Stimulated activated CD8-positive, alpha-beta memory T cell treated with anti-CD3 and anti-CD28 coated beads, Interleukin-12 subunit alpha, Interleukin-12 subunit beta, amount 100 ng/mL, for 4 hours (primary cell): ENCODE measurements at regions not wholly inside any gene's neighbourhood (a gene's known extent, or its start where the extent isn't known, plus 50 kb on each side); places are given as distances from the start of the nearest gene placed in this dataset.
"Not testable (repeated sequence)": the region's sequence is repeated elsewhere in the genome, so short reads cannot be mapped to it uniquely, and the experiment has no call there.

Experiments used
- DNase-seq: peaks from one replicate; pipeline ENCODE4 v3.0.0-alpha.2; 2020; ENCODE audit warnings: low read depth

DNA sequence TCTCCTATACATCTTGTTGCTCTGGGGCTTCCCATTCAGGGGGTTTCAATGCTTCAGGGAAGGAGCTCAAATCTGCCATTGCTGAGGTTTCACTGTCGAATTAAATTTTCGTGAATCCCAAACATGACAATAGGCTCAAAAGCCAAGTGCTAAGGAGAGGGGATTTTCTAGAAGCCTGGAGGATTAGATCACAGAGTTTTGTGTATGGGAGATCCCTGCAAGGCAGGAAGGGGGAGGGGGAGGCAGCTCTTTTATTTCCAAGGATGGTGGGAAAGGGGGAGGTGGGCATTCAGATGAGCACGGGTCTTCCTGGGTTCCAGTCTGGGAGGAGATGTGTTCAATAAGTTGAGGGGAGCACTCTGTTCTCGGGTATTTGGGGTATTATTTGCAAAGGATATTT, 69.9 kb upstream of the DLG1 start:
- DNase-seq = no peak

DNA sequence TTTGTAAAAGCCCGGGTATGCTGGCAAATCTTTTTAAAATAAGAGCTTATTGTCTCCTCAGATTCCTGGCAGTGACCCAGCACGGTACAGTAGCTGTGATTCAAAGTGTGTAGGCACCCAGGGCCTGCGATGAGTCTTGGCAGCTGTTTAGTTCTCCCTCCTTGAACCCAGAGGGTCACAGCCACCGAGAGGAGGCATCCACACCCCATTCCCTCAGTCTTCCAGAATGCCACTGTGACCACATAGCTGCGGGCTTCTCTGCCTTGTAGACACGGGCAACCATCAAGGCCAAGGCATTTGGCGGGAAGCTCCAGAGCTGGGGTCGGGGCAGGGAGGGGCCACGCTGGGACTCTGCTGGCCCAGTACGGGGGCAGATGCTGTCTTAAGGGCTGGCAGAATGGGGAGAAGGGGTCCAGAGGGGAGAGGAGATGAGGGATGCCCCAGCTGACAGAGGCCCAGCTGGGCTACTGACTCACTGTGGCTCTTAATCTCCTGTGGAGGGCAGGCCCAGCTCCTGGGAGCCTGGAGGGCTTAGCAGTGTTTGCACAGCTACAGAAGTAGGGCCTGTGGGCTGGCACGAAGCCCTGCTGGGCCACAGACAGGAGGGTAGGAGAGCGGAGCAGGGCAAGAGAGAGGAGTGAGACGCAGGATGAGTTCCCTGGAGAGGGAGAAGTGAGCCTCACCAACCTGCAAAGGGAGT, 68.8 kb upstream of the DLG1 start:
- DNase-seq = no peak

GRCh38 chr3:197366301-197367044, 68.1 kb upstream of the DLG1 start:
- DNase-seq = no peak

DNA sequence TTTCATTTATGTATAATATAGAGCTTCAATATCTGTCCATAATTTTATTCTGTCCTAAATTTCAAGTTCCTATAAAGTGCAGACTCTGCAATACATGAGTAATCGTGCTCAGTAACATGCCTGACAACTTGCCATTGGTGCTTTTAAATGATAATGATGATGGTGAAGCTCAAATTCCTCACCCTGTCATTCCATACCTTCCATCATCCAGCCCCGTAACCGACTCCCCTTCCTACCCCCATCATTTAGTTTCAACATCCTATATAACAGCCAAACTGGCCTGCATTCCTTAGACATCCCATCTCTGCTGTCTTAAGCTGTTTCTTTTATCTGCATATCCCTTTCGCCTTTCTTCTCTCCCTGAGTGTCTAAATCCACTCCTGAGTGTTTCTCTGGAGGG, 67.2 kb upstream of the DLG1 start:
- no peak for DNase-seq

- DNase-seq = no peak
These were observed 66.1 kb upstream of the DLG1 start for GRCh38 chr3:197364410-197365071.

GRCh38 chr3:197363553-197364409, 65.4 kb upstream of the DLG1 start:
- DNase-seq = no peak

DNA sequence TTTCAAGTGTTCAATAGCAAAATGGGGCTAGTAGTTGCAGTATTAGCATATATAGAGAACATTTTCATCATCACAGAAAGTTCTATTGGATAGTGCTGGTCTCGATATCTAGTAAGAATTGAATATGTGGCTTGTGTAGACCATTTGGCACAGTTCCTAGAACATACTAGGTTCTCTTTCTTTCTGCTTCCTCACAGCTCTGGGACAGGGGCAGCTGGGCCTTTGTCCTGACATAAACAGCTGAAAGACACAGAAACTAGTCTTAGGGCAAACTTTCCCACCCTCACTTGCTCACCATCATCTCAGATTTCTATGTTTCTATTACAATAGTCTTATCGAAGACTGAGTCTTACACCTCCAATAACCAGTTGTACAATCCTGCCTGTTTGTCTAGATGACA, 63.7 kb upstream of the DLG1 start:
- DNase-seq = no peak

- not testable (repeated sequence) for DNase-seq
These were observed 61.7 kb upstream of the DLG1 start for GRCh38 chr3:197360095-197360494.

DNA sequence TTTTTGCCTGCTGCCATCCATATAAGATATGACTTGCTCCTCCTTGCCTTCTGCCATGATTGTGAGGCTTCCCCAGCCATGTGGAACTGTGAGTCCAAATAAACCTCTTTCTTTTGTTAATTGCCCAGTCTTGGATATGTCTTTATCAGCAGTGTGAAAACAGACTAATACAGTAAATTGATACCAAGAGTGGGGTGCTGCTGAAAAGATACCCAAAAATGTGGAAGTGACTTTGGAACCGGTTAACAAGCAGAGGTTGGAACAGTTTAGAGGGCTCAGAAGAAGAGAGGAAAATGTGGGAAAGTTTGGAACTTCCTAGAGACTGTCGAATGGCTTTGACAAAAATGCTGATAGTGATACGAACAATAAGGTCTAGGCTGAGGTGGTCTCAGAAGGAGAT, 61.1 kb upstream of the DLG1 start:
- not testable (repeated sequence) for DNase-seq

DNA sequence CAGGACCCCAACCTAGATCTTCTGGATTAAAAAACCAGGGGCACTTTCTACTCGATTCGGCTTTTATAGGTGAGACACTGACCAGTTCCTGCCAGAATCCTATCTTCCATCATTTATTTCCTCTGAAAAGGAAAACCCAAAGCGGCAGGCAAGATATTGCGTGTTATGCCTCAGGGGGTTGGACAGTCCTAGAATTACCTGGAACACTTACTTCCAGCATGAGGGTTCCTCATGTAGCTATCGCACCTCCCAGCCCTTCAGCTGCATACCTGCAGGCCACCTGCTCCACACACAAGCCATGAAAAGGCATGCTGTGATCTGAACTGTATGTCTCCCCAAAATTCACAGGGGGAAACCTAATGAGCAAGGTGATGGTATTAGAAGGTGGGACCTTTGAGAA, 58.3 kb upstream of the DLG1 start:
- no peak for DNase-seq

GRCh38 chr3:197356275-197356674, 57.9 kb upstream of the DLG1 start:
- no peak for DNase-seq

- DNase-seq = no peak
These were observed 57.3 kb upstream of the DLG1 start for GRCh38 chr3:197355713-197356112.

DNA sequence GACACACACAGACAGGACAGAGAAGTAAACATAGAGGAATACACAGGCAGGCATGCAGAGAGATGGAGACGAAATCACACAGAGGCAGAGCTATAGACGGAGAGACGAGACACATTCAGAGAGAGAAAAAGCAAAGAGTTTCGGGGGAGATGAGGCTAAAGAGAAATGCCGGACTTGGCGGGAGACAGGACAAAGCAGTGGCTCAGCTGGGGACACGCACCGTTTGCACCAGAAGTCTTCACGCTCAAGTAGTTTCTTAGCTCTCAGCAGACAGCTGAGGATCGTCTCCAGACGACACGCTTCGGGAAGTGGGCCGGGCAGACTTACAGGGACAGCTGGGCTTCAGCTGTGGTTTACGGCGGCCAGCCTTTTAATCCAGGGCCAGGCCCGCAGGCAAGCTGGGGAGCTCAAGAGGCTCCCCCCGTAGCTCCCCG, 56.2 kb upstream of the DLG1 start:
- DNase-seq = no peak

DNA sequence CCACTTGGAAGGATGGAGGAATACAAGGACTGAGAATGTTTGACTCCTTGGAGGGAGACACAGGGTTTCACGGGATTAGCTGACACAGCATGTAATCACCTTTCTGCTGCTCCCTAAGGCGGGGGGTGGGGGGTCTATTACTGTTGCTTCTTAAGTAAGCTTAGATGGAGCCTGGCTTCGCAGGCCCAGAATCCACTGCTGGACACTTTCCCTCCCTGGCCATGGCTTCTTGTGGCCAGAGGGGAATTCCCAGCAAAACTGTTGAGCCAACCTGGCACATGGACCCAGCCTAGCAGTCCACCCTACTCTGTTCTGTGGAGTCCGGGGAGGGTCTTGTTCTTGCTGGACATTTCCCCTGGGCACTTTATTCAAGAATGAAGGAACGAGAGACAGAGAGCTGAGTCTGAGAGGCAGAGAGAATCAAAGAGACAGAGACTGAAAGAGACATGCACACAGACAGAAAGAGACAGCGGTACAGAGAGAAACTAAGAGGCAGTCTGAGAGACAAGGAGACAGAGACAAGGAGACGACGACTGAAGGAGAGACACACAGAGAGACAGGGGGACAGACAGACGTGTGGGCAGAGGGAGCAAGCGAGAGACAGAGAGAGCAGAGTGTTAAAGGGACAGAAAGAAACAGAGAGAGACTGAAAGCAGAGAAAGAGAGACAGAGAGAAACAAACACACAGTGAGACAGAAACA, 55.6 kb upstream of the DLG1 start:
- DNase-seq = no peak

DNA sequence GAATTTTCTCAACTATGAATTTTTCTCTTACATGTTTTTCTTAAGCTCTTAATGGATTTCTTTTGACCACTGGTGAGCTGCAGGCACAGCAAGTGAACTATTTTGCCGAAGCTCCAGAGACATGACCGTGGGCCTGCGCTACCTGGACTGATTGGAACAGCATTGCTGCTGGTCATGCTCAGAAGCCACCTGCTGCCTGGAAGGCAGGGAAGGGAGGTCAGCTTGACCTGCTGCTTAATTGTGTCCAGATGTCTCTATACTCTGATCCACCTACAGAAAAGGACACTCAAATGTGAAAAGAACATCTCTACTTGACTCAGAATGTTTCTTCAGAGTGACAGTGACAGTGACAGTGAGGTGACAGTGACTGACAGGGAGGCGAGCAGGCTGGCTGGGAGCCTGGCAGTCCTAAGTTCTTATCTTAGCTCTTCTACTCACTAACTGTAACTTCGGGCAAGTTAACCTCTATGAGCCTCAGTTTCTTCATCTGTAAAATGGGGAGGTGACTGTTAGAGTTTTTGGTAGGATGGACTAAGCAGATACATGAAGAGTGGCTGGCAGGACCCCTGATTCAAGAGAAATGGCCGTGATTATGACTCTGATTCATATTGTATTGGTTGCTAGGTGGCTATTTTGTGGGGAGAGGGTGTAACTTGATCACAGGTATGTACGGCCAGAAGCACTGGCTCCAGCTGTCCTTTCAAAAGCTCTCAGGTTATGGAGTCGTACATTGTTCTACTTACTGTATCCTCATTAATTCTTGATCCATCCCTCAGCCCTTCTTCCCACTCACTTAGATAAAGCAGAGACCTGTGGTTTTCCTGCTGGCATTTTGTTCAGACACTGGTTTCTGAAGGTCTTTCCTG, 54.8 kb upstream of the DLG1 start:
- DNase-seq = no peak

- DNase-seq = no peak
These were observed 54.0 kb upstream of the DLG1 start for GRCh38 chr3:197352382-197352781.

DNA sequence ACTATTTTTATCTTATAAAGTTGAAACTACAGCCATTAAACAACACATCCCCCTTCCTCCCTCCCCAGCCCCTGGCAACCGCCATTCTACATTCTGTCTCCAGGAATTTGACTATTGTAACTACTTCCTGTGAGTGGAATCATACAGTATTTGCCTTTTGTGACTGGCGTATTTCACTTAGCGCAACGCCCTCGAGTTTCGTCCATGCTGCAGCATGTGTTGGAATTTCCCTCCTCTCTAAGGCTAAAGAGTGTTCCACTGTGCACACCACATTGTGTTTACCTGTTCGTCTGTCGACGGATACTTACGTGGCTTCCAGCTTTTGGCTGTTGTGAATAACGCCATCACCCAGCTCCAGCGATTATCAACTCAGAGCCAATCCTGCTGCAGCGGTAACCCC, 52.0 kb upstream of the DLG1 start:
- no peak for DNase-seq

DNA sequence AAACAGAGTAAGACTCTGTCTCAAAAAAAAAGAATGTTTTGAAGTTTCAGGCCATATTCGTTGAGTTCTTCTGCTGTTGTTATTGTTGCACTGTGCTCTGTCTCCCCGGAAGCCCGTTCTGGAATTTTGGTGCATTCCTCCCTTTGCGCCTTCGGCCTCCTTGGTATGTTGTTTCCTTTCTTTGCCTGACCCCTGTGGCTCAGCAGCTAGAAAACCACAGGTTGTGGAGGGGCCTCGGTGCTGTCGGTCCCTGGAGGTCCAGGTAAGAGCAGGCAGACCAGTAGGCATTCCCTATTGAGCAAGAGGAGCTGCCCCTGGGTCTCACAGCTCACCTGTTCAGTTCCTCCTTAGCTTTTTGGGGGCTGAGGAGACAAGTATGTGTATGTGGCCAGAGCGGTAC, 51.0 kb upstream of the DLG1 start:
- no peak for DNase-seq
